PC-9 (cell line): ENCODE measurements at regions not wholly inside any gene's neighbourhood (a gene's known extent, or its start where the extent isn't known, plus 50 kb on each side); places are given as distances from the start of the nearest gene placed in this dataset.

Experiments
- CTCF ChIP-seq: fragments of 200-600 bp; sonication (generic); conservative IDR thresholded peaks from 2 replicates; pipeline ENCODE4 v1.6.1; 2017; ENCODE audit warnings: mixed run types, antibody characterized with exemption, mild to moderate bottlenecking, moderate library complexity
- EZH2 ChIP-seq: fragments of 200-600 bp; sonication (generic); IDR thresholded peaks from 2 replicates; pipeline ENCODE4 v1.8.0; 2017; ENCODE audit warnings: antibody characterized with exemption, low read depth

- no peak for TF ChIP-seq CTCF
- no peak for TF ChIP-seq EZH2
Observed at GRCh38 chr13:40394304-40394985, 272.0 kb downstream of the FOXO1 start.
